ENCODE measurements at regions not wholly inside any gene's neighbourhood (a gene's known extent, or its start where the extent isn't known, plus 50 kb on each side); places are given as distances from the start of the nearest gene placed in this dataset.

DNA sequence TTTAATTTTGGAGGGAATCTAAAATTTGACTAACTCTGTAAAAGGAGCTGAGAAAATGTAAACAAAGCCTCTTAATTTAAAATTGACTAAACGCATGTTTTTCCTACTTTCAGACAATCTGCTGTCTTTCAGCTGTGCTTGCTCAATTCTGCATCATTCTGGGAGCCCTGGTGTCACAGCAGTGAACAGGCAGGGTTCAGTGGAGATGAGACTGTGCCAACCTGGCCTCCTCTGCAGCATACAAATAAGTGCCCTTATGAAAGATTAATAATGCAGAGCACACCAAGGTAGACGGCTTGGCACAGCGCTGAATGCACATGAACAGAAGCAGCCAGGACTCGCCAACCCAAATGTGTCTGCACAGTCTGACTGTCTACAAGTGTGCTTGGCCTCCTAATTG, 222.0 kb upstream of the CHAC2 start:
- TF ChIP-seq, protein P1, sequence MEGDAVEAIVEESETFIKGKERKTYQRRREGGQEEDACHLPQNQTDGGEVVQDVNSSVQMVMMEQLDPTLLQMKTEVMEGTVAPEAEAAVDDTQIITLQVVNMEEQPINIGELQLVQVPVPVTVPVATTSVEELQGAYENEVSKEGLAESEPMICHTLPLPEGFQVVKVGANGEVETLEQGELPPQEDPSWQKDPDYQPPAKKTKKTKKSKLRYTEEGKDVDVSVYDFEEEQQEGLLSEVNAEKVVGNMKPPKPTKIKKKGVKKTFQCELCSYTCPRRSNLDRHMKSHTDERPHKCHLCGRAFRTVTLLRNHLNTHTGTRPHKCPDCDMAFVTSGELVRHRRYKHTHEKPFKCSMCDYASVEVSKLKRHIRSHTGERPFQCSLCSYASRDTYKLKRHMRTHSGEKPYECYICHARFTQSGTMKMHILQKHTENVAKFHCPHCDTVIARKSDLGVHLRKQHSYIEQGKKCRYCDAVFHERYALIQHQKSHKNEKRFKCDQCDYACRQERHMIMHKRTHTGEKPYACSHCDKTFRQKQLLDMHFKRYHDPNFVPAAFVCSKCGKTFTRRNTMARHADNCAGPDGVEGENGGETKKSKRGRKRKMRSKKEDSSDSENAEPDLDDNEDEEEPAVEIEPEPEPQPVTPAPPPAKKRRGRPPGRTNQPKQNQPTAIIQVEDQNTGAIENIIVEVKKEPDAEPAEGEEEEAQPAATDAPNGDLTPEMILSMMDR (IDR thresholded peaks at IDR 0.05), result no peak
- TF ChIP-seq POLR2A (IDR thresholded peaks at IDR 0.05) (no peak), EP300 (IDR thresholded peaks at IDR 0.05) (no peak)
